Body of pancreas (tissue), 4 donors: ENCODE measurements at regions not wholly inside any gene's neighbourhood (a gene's known extent, or its start where the extent isn't known, plus 50 kb on each side); places are given as distances from the start of the nearest gene placed in this dataset.

Experiments
- POLR2A ChIP-seq, 3 donors: fragments of 450-650 bp; IDR thresholded peaks; one replicate each; pipeline ENCODE4 v1.6.1; 2016; ENCODE audit warnings: antibody characterized with exemption in 3 of 3, mild to moderate bottlenecking in 2 of 3
- TF ChIP-seq, protein P1 (sequence below), 7 experiments: fragments of 450-650 bp in 4 of 7; fragments of 200-600 bp in 3 of 7; sonication (generic) in 3 of 7; IDR thresholded peaks; one replicate each; pipeline ENCODE4 v1.5.1; 2016 to 2019; ENCODE audit warnings: antibody characterized with exemption in 7 of 7

DNA sequence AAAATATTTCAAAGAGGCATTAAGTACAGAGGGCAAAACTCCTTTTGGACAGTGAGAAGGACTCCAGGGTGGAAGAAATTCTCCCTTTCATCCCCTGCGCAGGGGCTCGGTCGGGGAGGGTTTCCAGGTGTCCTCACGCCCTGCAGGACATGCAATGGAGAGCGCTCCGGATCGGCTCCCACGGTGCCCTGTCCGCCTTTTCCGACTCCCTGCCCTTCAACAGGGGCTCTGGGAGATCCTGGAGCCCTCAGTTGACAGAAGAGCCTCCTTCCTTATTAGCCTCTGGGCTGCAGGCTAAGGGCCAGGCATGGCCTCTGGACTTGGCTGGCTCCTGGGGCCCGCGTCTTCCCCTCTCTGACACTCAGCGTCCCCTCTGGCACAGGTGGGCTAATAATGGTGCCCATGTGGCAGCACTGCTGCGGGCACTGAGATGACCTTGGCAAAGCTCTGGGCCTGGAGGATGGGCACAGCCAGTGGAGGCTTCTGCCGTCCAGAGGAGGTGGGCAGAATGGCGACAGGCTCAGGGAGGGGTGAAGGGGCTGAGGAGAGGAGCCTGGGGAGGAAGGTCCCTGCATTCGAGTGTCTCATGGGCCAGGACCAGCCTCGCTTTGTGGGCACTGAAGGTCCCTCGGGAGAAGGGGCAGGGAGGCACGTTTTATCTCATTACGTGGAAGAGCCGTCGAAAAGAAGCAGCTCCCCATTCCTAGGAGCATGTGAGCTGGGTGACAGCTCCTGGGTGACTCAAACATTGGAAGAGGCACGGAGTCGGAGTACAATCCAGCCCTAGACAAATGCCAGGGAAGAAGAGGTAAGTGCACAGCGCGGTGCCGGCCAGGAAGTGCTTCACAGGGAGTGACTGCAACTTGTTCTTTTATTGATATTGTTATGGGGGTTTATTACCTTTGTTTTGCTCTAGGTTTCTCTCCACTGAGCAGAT is 161.7 kb downstream of the IRF8 start:
- TF ChIP-seq, protein P1, sequence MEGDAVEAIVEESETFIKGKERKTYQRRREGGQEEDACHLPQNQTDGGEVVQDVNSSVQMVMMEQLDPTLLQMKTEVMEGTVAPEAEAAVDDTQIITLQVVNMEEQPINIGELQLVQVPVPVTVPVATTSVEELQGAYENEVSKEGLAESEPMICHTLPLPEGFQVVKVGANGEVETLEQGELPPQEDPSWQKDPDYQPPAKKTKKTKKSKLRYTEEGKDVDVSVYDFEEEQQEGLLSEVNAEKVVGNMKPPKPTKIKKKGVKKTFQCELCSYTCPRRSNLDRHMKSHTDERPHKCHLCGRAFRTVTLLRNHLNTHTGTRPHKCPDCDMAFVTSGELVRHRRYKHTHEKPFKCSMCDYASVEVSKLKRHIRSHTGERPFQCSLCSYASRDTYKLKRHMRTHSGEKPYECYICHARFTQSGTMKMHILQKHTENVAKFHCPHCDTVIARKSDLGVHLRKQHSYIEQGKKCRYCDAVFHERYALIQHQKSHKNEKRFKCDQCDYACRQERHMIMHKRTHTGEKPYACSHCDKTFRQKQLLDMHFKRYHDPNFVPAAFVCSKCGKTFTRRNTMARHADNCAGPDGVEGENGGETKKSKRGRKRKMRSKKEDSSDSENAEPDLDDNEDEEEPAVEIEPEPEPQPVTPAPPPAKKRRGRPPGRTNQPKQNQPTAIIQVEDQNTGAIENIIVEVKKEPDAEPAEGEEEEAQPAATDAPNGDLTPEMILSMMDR (IDR thresholded peaks at IDR 0.05): no peak
- TF ChIP-seq POLR2A (IDR thresholded peaks at IDR 0.05): no peak
